ENCODE measurements at regions not wholly inside any gene's neighbourhood (a gene's known extent, or its start where the extent isn't known, plus 50 kb on each side); places are given as distances from the start of the nearest gene placed in this dataset.

DNA sequence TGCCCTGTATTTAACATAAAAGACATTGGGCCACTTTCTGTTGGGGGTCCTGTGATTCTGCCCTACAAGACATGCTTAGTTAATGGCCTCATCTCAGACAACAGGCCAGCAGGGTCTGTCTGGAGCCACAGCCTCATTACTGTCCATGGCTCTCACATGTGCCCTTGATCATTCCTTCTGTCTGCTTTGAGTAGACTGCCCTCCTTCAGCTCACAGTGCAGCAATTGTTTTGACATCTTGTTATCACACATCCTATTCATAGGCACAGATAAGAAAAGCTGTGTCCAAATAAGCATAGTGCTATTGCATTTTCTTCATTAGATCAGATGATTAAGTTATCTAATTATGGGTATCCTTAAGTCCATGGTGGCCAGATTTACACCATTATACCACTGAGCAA lies 127.9 kb downstream of the KCTD12 start:
- H3K9me3 ChIP-seq (ENCODE audit: control insufficient read depth, insufficient read depth, low read depth, low read length) = no peaks in the 10 kb centered on the region
- DNase-seq (ENCODE audit: low read depth, low spot score) = no peak
- no peaks in the 10 kb centered on the region for H3K27me3 ChIP-seq (ENCODE audit: control insufficient read depth, insufficient read depth, low read length)
- POLR2A ChIA-PET = no interaction called here
- intact Hi-C loops (cut with micrococcal nuclease; ENCODE audit: unreplicated experiment) = no loop called here
- no peak for ATAC-seq
- no TSS peak for BruUV-seq (replicated peaks)
- H3K27ac ChIP-seq (ENCODE audit: low read length) = no peak overlapping the region
- no peaks in the 10 kb centered on the region for H3K4me1 ChIP-seq (ENCODE audit: control insufficient read depth, insufficient read depth, low read length)
- in situ Hi-C loops (cut with HindIII; ENCODE audit: low pct_unique_long_range_greater_than_20kb, low sequenced_read_pairs) = no loop called here
- no peak overlapping the region for H3K4me3 ChIP-seq (ENCODE audit: low read depth in 2 of 2, low read length in 2 of 2)
- TF ChIP-seq POLR2AphosphoS5 (IDR thresholded peaks at IDR 0.05; ENCODE audit: low read depth, low read length) (no peak), SIN3A (IDR thresholded peaks at IDR 0.05; ENCODE audit: borderline replicate concordance, insufficient read depth, low read depth, low read length) (no peak), TCF7L2 (IDR thresholded peaks at IDR 0.05; ENCODE audit: low read depth, low read length) (no peak)
- TF ChIP-seq, protein P1, sequence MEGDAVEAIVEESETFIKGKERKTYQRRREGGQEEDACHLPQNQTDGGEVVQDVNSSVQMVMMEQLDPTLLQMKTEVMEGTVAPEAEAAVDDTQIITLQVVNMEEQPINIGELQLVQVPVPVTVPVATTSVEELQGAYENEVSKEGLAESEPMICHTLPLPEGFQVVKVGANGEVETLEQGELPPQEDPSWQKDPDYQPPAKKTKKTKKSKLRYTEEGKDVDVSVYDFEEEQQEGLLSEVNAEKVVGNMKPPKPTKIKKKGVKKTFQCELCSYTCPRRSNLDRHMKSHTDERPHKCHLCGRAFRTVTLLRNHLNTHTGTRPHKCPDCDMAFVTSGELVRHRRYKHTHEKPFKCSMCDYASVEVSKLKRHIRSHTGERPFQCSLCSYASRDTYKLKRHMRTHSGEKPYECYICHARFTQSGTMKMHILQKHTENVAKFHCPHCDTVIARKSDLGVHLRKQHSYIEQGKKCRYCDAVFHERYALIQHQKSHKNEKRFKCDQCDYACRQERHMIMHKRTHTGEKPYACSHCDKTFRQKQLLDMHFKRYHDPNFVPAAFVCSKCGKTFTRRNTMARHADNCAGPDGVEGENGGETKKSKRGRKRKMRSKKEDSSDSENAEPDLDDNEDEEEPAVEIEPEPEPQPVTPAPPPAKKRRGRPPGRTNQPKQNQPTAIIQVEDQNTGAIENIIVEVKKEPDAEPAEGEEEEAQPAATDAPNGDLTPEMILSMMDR (IDR thresholded peaks at IDR 0.05) = no peak
- no peaks in the 10 kb centered on the region for H3K36me3 ChIP-seq (ENCODE audit: control insufficient read depth, insufficient read depth, low read length)
- CTCF ChIA-PET = no interaction called here

DNA sequence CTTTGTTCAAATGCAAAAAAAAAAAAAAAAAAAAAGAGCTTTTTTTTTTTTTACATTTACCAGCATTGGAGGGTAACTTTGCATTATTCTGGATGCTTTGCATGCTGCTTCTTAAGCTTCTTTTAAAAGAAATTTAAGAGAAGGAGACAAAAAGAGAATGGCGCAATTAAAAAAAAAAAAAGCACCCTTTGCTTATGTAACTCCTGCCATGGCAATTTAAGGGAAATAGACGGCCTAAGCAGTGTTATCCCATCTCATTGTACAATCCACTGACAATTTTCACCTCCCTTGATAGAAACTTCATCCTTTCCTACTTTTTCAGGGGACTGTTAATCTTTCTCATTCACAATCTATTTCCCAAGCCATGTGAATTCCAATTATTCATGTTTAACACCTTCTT lies 129.8 kb downstream of the KCTD12 start:
- no peaks in the 10 kb centered on the region for H3K4me1 ChIP-seq (ENCODE audit: control insufficient read depth, insufficient read depth, low read length)
- CTCF ChIA-PET = no interaction called here
- no peaks in the 10 kb centered on the region for H3K9me3 ChIP-seq (ENCODE audit: control insufficient read depth, insufficient read depth, low read depth, low read length)
- DNase-seq (ENCODE audit: low read depth, low spot score) (no peak), ATAC-seq (no peak)
- no peaks in the 10 kb centered on the region for H3K36me3 ChIP-seq (ENCODE audit: control insufficient read depth, insufficient read depth, low read length)
- POLR2A ChIA-PET = no interaction called here
- no peak overlapping the region for H3K4me3 ChIP-seq (ENCODE audit: low read depth in 2 of 2, low read length in 2 of 2)
- TF ChIP-seq POLR2AphosphoS5 (IDR thresholded peaks at IDR 0.05; ENCODE audit: low read depth, low read length) (no peak), TCF7L2 (IDR thresholded peaks at IDR 0.05; ENCODE audit: low read depth, low read length) (no peak), SIN3A (IDR thresholded peaks at IDR 0.05; ENCODE audit: borderline replicate concordance, insufficient read depth, low read depth, low read length) (no peak)
- TF ChIP-seq, protein P2, sequence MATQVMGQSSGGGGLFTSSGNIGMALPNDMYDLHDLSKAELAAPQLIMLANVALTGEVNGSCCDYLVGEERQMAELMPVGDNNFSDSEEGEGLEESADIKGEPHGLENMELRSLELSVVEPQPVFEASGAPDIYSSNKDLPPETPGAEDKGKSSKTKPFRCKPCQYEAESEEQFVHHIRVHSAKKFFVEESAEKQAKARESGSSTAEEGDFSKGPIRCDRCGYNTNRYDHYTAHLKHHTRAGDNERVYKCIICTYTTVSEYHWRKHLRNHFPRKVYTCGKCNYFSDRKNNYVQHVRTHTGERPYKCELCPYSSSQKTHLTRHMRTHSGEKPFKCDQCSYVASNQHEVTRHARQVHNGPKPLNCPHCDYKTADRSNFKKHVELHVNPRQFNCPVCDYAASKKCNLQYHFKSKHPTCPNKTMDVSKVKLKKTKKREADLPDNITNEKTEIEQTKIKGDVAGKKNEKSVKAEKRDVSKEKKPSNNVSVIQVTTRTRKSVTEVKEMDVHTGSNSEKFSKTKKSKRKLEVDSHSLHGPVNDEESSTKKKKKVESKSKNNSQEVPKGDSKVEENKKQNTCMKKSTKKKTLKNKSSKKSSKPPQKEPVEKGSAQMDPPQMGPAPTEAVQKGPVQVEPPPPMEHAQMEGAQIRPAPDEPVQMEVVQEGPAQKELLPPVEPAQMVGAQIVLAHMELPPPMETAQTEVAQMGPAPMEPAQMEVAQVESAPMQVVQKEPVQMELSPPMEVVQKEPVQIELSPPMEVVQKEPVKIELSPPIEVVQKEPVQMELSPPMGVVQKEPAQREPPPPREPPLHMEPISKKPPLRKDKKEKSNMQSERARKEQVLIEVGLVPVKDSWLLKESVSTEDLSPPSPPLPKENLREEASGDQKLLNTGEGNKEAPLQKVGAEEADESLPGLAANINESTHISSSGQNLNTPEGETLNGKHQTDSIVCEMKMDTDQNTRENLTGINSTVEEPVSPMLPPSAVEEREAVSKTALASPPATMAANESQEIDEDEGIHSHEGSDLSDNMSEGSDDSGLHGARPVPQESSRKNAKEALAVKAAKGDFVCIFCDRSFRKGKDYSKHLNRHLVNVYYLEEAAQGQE (IDR thresholded peaks at IDR 0.05; ENCODE audit: insufficient read depth in 1 of 2, low read depth in 2 of 2, low read length in 1 of 2) = no peak
- TF ChIP-seq, protein P1 (IDR thresholded peaks at IDR 0.05) = no peak
- no TSS peak for BruUV-seq (replicated peaks)
- in situ Hi-C loops (cut with HindIII; ENCODE audit: low pct_unique_long_range_greater_than_20kb, low sequenced_read_pairs) (no loop called here), intact Hi-C loops (cut with micrococcal nuclease; ENCODE audit: unreplicated experiment) (no loop called here)
- no peak overlapping the region for H3K27ac ChIP-seq (ENCODE audit: low read length)
- H3K27me3 ChIP-seq (ENCODE audit: control insufficient read depth, insufficient read depth, low read length) = no peaks in the 10 kb centered on the region

Measured in Panc1 (cell line).